Hematopoietic multipotent progenitor cell treated with erythropoietin and hydrocortisone succinate and interleukin-3 and kit ligand, for 8 days (in vitro differentiated cells): ENCODE measurements at regions not wholly inside any gene's neighbourhood (a gene's known extent, or its start where the extent isn't known, plus 50 kb on each side); places are given as distances from the start of the nearest gene placed in this dataset.

ENCODE experiments used
- DNase-seq: peaks from one replicate; pipeline ENCODE4 v3.0.0-alpha.2; 2015

DNA sequence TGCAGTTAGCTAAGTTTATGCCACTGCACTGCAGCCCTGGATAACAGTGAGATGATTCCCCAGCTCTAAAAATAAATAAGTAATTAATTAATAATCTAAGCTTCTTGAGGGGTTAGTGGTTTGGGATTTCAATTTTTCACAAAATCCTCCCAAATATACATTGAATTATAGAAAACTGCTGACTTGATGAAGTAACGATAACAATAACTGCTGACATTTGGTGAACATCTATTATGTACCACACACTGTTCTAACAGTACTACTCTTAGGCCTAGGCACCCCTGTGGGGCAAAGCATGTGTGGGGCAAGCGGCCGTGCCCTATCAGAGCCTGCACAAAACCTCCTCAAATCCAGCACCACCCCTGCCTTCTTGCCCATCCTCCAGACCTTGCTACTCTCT is 245.8 kb upstream of the EPHA4 start:
- no peak for DNase-seq

- no peak for DNase-seq
These were observed 244.9 kb upstream of the EPHA4 start for GRCh38 chr2:221817052-221817451.

GRCh38 chr2:221816566-221816965 is 244.5 kb upstream of the EPHA4 start:
- no peak for DNase-seq

DNA sequence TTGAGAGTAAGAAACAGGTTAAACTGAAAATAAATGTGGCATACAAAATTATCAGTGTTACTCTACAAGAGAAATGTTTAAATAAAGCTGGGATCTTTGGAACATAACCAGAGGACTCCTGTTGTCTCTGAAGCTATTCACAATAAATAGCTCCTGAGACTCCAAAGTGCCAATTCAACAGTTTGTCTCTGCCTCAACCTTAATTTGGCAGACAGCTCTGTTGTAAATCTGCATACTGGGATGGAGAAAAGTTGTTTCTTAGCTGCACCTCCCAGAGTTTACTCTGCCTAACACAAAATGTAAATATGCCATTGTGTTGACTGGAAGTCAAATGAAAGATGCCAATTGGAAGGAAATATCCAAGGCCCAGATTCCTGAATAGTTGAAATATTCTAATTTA is 238.5 kb upstream of the EPHA4 start:
- DNase-seq: no peak

DNA sequence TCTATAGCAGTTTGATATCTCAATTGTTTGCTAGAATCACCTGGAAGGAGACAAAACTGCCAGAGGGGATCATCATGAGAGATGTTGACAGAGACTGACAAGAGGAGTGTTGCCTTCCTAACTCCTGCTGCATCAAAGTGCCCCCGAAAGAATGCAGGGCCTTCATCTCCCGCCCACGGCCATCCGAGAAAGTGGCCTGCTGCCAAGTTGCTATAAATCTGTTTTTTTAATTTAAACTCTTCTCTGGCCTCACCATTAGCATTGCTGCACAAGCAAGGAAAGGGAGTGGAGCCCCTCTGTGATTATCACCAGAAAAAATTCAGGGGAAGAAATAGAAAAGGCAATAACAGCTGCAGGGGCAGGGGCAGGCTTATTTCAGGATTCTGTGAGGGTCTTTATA is 238.1 kb upstream of the EPHA4 start:
- no peak for DNase-seq

DNA sequence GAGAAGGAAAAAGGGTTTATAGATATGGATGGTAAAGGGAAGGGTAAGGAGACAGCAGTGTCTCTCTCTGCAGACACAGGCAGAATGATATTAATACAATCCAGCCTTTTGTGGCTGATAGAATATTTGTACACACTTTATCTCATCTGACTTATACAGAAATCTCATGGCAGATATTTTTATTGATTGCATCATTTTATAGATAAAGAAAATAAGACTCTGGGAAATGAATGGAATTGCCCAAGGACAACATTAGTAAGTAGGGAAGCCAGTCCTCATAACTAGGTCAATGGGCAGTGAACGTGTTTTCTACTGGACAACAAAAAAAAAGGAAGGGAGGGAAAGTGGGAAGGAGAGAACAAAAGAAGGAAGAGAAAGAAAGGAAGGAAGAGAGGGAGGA is 236.4 kb upstream of the EPHA4 start:
- no peak for DNase-seq

DNA sequence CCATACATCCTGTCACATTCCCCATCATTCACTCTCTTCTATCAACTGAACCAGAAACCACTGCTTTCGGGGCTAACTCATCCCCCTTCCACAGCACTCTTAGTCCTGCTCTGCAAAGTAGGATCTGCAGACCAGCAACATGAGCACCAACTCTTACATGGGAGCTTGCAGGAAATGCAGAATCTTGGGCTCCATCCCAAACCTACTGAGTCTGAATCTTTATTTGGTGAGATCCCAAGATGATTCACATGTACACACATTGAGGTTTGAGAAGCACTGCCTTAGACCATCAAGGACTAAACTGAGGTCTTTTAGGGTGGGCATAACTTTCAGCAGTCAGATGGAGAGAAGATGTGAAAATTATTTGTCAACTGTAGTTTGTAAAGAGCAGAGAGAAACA is 235.6 kb upstream of the EPHA4 start:
- no peak for DNase-seq

- no peak for DNase-seq
These were observed 230.0 kb upstream of the EPHA4 start for GRCh38 chr2:221802089-221802488.

- no peak for DNase-seq
These were observed 220.9 kb upstream of the EPHA4 start for GRCh38 chr2:221792971-221793521.

GRCh38 chr2:221791844-221792243 is 219.7 kb upstream of the EPHA4 start:
- DNase-seq: no peak

DNA sequence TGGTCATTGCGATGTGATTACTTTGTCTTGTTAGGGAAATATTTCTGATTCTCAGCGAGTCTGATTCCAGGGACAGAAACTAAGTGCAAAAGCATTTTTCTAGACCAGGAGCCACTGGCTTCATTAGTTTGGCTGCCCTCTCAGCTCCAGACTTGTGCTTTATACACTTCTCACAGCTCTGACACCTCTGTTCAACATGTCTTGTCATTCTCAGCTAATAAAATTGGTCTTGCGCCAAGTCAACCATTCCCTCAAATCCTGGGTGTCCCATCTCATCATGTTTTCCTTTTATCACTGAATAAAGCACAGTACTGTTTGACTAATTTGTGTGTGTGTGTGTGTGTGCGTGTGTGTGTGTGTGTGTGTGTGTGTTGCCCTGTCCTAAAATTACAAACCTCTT is 215.5 kb upstream of the EPHA4 start:
- DNase-seq: no peak

GRCh38 chr2:221786297-221786926 is 214.3 kb upstream of the EPHA4 start:
- DNase-seq: no peak

- no peak for DNase-seq
These were observed 208.2 kb upstream of the EPHA4 start for GRCh38 chr2:221780281-221780688.

DNA sequence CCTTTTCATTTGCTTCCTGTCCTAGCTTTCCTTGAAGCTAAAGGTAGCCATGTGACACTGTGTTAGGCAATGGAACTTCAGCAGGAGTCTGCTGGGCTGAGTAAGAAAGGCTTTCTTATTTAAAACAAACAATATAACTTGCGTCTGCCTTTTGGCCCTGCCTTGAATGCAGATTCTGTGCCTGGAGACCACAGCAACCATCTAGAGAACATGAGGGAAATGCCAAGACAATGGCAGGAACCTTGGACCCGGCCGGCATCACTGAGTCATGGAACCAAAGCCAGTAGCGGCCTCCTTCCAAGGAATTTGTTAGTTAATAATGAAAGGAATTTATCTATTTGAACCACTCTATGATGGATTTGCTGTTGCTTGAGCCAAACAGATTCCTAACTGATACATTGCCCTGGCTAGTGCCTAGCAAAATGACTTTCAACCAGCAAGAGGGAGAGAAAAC is 207.5 kb upstream of the EPHA4 start:
- DNase-seq: no peak

DNA sequence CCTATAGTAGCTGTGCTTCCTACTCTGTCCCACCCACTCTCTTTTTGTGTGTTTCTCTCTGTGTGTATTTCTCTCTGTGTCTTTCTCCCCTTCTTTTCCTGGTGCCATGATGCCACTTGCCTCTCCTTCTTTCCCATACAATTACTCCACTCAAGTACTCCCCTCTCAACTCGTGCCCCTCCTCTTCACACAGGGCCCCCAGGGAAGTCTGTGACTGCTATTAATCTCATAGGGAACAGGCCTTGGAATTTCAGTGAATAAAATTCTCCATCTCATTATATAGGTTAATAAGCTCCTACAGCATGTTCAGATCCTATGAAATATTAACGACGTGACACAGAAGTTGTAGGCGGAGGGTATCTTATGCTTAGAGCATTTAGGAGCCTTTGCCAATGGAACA is 205.9 kb upstream of the EPHA4 start:
- DNase-seq: no peak

DNA sequence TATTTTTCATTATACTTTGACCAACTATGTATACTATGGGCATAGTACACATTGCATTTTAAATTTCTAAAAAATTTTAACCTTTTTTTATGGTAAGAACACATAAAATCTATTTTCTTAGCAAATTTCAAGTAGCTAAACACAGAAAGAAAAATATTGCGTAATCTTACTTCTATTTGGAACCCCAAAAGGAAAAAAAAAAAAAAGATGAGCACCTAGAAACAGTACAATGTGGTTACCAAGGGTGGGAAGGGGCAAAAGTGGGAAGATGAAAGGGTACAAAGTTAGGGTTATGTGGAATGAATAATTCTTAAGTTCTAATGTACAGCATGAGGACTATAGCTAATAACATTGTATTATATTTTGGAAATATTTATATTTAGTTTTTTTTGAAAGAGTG is 205.0 kb upstream of the EPHA4 start:
- DNase-seq: no peak

DNA sequence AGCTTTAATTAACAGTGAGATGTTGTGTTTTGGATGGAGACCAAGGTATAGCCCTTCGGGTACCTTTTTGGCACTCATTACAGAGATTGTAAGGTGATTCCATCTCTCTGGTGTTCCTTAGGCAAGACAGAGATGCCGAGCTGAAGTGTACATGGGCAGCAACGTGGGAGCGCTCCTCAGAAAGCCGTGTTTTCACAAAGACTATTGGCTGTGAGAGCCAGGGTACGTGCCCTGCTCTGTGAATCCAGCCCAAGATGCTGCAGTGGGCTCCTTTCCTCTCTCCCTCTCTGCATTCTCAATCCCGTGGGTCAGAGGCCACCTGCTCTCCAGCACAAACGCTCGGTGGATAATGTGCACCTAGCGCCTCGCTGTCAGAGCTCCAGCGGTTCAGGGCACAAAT is 203.0 kb upstream of the EPHA4 start:
- no peak for DNase-seq

GRCh38 chr2:221774136-221774535 is 202.0 kb upstream of the EPHA4 start:
- no peak for DNase-seq

DNA sequence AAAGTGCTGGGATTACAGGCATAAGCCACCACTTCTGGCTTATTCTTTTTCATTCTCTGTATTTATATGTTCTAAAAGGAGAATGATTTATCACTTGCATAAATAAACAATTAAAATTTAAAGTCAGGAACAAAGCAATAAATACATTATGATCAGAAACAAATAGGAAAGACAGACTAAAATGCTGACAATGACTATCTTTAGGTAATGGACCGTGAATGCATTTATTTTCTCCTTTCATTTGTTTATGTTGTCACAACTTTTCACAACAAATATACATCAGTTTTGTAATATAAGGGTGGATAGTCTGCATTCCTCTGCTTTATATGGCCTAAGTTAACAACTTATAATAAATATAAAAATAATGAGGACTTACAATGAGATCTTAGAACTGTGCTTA is 199.2 kb upstream of the EPHA4 start:
- DNase-seq: no peak

DNA sequence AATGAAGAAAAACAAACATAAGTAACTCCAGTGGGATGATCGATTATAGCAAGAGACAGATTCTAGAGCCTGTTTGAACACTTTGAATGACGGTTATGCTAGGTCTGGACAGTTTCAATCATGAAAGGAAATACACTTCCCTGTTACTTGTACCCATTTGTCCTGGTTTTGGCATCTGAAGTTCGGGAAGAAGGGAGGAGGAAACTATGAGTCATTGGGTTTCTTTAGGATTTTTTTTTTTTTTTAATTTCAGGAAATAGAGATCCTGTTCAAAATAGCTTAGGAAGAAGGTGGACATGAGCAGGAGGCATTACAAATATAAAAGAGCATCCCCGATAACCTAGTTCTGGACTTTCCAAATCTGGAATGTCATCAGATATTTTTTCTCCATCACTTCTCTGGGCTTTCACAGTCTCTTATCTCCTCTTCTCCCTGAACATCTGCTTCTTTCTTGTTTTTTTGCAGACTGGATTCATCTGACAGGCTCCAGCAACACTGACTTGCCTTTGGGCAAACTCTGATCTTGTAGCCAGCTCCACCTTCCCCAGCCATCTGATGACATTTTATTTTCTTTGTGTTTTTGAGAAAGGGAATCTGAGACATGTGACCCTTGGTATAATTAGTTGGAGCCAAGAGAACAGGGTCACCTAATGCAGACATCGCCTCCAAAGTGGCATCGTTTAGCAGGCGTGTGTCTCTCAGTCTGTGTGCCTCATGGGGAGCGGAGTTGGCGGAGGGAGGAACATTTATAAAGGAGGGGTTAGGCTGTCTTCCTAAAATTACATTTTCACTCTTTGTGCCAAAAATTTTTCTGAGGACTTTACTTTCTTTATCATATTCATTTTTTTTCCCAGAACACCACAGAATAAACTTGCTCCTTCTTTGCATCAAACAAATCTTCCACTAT is 195.3 kb upstream of the EPHA4 start:
- no peak for DNase-seq

DNA sequence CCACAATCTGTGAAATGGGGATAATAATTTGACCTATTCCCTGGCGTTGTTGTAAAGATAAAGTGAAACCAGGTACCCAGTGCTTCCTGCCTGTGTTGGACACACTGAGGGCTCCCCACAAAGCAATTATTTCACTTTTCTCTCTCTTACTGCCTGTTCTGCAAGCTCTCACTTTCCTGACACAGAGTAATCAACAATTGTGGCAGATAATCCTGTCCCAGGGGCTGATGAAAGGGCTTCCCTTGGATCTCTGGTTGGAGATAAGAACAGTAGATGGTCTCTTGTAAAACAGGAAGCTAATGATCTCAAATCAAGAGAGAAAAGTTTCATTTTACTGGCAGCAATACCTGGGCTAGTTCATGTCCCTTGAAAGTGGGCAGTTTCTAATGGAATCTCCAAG is 190.4 kb upstream of the EPHA4 start:
- DNase-seq: no peak

GRCh38 chr2:221761260-221761659 is 189.2 kb upstream of the EPHA4 start:
- DNase-seq: no peak

DNA sequence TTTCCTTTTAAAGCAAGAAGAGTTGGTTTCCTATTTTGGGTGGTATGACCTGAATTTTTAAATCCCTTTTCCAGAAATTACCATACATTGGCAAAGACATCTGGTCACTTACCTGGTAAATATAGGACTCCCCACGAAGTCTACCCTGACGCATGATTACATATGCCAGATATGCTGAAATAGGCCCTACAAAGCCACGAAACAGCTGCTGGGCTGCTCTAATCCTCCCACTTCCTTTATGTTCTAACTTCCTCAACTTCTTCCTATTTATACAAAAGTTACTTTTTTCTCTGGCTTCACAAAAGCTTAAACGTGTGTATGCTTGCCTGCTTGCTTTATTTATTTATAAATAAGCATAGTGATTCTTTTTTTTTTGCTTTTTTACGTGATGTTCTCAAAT is 186.0 kb upstream of the EPHA4 start:
- no peak for DNase-seq

DNA sequence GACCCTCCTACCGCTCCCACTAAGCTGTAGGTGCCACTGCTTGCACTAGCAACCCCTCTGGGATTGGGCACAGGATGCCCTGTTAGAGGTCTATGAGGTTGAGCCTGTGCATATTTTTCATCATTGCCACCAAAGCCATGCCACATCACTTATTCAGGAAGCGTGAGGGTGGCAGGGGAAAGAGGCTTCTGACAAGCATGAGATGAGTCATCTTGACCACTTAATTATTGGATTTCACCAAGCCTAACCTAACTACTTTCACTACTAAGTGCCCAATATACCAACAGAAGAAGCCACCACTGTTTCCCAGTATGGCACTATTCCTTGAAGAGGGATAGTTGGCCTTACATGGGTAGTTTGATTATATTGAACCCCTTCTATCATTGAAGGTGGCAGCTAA is 181.3 kb upstream of the EPHA4 start:
- no peak for DNase-seq
